Panc1 (cell line): ENCODE measurements at regions not wholly inside any gene's neighbourhood (a gene's known extent, or its start where the extent isn't known, plus 50 kb on each side); places are given as distances from the start of the nearest gene placed in this dataset.

ENCODE experiments used
- ATAC-seq: fragments of 200-7000 bp; cut with Tn5 transposase; 2 replicates; pipeline ENCODE4 v1.9.1; 2020; ENCODE audit warnings: mild to moderate bottlenecking, moderate library complexity
- BruUV-seq: library from RNA; stranded (reverse); fragments of 400-500 nt; replicated peaks from 2 replicates; lab custom pipeline; 2021; lab: Mats Ljungman, UMichigan
- CTCF ChIA-PET: fragments of 300-600 bp; sonication (Branson Sonifier 250); formaldehyde crosslinking; loops from one replicate; lab custom pipeline; 2022; ENCODE audit warnings: antibody characterized with exemption; lab: Charles Lee
- POLR2A ChIA-PET: fragments of 300-600 bp; sonication (Branson Sonifier 250); formaldehyde crosslinking; loops from one replicate; lab custom pipeline; 2022; ENCODE audit warnings: antibody characterized with exemption; lab: Charles Lee
- DNase-seq: peaks from one replicate; pipeline ENCODE4 v3.0.0-alpha.2; 2010; ENCODE audit warnings: low read depth, low spot score
- H3K27ac ChIP-seq: 2 replicates; pipeline ENCODE4 v1.5.1; 2011; ENCODE audit warnings: mild to moderate bottlenecking, low read length, inconsistent platforms
- H3K27me3 ChIP-seq: fragments of 200-500 bp; sonication (Bioruptor generic); 2 replicates; pipeline ENCODE4 v1.6.0; 2014; ENCODE audit warnings: low read length, inconsistent platforms; ENCODE audit not compliant: control insufficient read depth, insufficient read depth
- H3K36me3 ChIP-seq: fragments of 200-500 bp; sonication (Bioruptor generic); 2 replicates; pipeline ENCODE4 v1.5.1; 2014; ENCODE audit warnings: inconsistent platforms, mild to moderate bottlenecking, low read length, moderate library complexity; ENCODE audit not compliant: control insufficient read depth, insufficient read depth
- H3K4me1 ChIP-seq: 2 replicates; pipeline ENCODE4 v1.5.1; 2011; ENCODE audit warnings: inconsistent platforms, mild to moderate bottlenecking, low read length, moderate library complexity; ENCODE audit not compliant: control insufficient read depth, insufficient read depth
- H3K4me3 ChIP-seq, 2 experiments: 2 replicates each; pipeline ENCODE4 v1.5.1; 2011 to 2012; ENCODE audit warnings: low read depth in 2 of 2, low read length in 2 of 2, mild to moderate bottlenecking in 2 of 2, inconsistent platforms in 1 of 2, moderate library complexity in 1 of 2
- H3K9me3 ChIP-seq: fragments of 200-500 bp; sonication (Bioruptor generic); 2 replicates; pipeline ENCODE4 v1.5.1; 2014; ENCODE audit warnings: low read depth, mild to moderate bottlenecking, inconsistent platforms, low read length, moderate library complexity; ENCODE audit not compliant: control insufficient read depth, insufficient read depth
- POLR2AphosphoS5 ChIP-seq: IDR thresholded peaks from 2 replicates; pipeline ENCODE4 v1.6.1; 2012; ENCODE audit warnings: mild to moderate bottlenecking, low read depth, low read length, moderate library complexity
- REST ChIP-seq, 2 experiments: IDR thresholded peaks; 2 replicates each; pipeline ENCODE4 v1.6.1; 2011 to 2012; ENCODE audit warnings: low read depth in 2 of 2, control low read depth in 1 of 2, low read length in 1 of 2, mild to moderate bottlenecking in 1 of 2, moderate library complexity in 1 of 2; ENCODE audit not compliant: insufficient read depth in 1 of 2
- SIN3A ChIP-seq: IDR thresholded peaks from 2 replicates; pipeline ENCODE4 v1.6.1; 2012; ENCODE audit warnings: low read depth, mild to moderate bottlenecking, low read length, moderate library complexity, borderline replicate concordance; ENCODE audit not compliant: insufficient read depth
- TCF7L2 ChIP-seq: IDR thresholded peaks from 2 replicates; pipeline ENCODE4 v1.6.1; 2011; ENCODE audit warnings: mild to moderate bottlenecking, low read depth, low read length, inconsistent platforms
- in situ Hi-C: cut with HindIII; loops from 2 replicates; pipeline ENCODE4 v1.10.0; 2016; ENCODE audit warnings: low sequenced_read_pairs, low pct_unique_long_range_greater_than_20kb
- intact Hi-C: fragments of 100-400 bp; cut with micrococcal nuclease; formaldehyde crosslinking; loops from one replicate; pipeline ENCODE4 v1.10.0; 2022; ENCODE audit not compliant: unreplicated experiment
- TF ChIP-seq, protein P1 (sequence below): fragments of 450-650 bp; IDR thresholded peaks from 2 replicates; pipeline ENCODE4 v1.5.1; 2017; ENCODE audit warnings: mild to moderate bottlenecking

- intact Hi-C loops, result no loop called here
- in situ Hi-C loops, result no loop called here
Observed at GRCh38 chr4:121514443-121514842, 133.6 kb upstream of the QRFPR start.

GRCh38 chr4:121510341-121510874 lies 129.6 kb upstream of the QRFPR start:
- no TSS peak for BruUV-seq
- Histone ChIP-seq H3K4me3 (no peak overlapping the region), H3K27me3 (no peaks in the 10 kb centered on the region), H3K27ac (no peak overlapping the region), H3K9me3 (no peaks in the 10 kb centered on the region), H3K4me1 (no peaks in the 10 kb centered on the region), H3K36me3 (no peaks in the 10 kb centered on the region)
- no peak for TF ChIP-seq TCF7L2
- TF ChIP-seq, protein P1, sequence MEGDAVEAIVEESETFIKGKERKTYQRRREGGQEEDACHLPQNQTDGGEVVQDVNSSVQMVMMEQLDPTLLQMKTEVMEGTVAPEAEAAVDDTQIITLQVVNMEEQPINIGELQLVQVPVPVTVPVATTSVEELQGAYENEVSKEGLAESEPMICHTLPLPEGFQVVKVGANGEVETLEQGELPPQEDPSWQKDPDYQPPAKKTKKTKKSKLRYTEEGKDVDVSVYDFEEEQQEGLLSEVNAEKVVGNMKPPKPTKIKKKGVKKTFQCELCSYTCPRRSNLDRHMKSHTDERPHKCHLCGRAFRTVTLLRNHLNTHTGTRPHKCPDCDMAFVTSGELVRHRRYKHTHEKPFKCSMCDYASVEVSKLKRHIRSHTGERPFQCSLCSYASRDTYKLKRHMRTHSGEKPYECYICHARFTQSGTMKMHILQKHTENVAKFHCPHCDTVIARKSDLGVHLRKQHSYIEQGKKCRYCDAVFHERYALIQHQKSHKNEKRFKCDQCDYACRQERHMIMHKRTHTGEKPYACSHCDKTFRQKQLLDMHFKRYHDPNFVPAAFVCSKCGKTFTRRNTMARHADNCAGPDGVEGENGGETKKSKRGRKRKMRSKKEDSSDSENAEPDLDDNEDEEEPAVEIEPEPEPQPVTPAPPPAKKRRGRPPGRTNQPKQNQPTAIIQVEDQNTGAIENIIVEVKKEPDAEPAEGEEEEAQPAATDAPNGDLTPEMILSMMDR, result no peak
- intact Hi-C loops (no loop called here), in situ Hi-C loops (no loop called here)
- no peak for DNase-seq
- ATAC-seq, result no peak
- POLR2A ChIA-PET, result no interaction called here
- CTCF ChIA-PET, result no interaction called here

More at GRCh38 chr4:121514443-121514842, 133.6 kb upstream of the QRFPR start:
- Histone ChIP-seq H3K4me3 (no peak overlapping the region), H3K27me3 (no peaks in the 10 kb centered on the region), H3K9me3 (no peaks in the 10 kb centered on the region), H3K27ac (no peak overlapping the region), H3K36me3 (no peaks in the 10 kb centered on the region), H3K4me1 (no peaks in the 10 kb centered on the region)
- ChIA-PET POLR2A (no interaction called here), CTCF (no interaction called here)
- DNase-seq (no peak), ATAC-seq (no peak)
- TF ChIP-seq TCF7L2, result no peak
- TF ChIP-seq, protein P1, result no peak
- TF ChIP-seq REST (IDR thresholded peaks at IDR 0.05; ENCODE audit: insufficient read depth in 1 of 2, low read depth in 2 of 2, low read length in 1 of 2), result no peak
- TF ChIP-seq POLR2AphosphoS5, result no peak
- no peak for TF ChIP-seq SIN3A
- BruUV-seq, result no TSS peak
